T-helper 2 cell (primary cell): ENCODE measurements at regions not wholly inside any gene's neighbourhood (a gene's known extent, or its start where the extent isn't known, plus 50 kb on each side); places are given as distances from the start of the nearest gene placed in this dataset.

Experiments
- DNase-seq, 5 experiments: peaks; one replicate each; pipeline versions ENCODE4 v3.0.0 to v3.0.0-alpha.2; 2012 to 2022

DNA sequence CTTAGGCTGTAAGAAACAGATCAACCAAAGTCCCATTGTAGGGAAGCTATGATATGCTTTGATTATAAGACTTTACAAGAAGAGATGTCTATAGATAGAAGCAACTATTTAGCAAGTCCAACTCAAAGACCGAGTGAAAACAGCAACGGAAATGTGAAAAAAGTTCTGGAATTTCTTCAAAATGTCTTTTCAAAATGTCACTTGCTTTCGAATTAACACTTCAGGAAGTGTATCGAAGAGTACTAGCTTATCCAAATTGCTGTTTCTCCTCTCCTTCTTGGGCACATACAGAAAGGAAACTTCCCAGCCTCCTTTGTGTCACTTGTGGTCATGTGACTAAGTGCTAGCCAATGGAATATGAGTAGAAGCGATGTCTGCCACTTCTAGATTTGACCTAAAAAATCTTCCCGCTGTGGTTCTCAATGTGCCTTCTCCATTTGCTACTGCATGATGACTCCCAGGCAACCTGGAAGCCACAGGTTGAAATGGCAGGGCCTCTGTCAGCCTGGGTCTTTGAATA is 89.9 kb downstream of the TSEN15 start:
- no peak for DNase-seq

DNA sequence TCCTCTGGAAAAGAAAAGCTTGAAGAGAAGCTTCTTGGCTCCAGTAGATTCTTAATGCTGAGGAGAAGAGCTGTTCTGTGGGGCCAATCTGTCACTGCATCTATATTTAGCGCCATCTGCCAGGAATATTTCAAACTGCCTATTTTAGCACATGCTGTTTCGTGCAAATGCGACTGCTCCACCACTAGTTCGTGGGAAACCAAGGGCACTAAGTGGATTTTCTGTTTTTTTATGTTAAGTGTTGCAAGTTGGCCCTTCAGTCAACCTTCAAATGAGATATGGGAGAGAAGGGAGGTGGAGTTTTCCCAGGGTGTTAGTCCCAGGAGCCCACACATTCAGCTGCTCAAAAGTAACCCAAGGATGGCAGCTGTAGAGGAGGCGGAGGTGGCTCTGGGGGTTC is 91.9 kb downstream of the TSEN15 start:
- no peak for DNase-seq

DNA sequence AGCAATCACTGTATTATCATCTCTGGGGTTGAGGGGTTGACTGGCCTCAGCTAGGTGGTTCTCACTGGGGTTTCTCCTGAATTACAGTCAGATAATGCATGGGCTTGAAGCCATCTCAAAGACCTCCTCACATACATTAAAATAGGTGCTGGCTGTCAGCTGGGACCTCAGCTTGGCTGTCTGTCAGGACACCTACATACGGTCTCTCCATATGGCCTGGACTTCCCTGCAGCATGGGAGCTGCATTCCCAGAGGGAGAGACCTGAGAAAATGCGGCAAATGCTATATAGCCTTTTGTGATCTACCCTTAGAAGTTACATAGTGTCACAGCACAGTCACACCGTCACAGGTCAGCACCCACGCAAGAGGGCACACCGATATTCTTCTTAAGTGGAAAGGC is 93.6 kb downstream of the TSEN15 start:
- DNase-seq: no peak

DNA sequence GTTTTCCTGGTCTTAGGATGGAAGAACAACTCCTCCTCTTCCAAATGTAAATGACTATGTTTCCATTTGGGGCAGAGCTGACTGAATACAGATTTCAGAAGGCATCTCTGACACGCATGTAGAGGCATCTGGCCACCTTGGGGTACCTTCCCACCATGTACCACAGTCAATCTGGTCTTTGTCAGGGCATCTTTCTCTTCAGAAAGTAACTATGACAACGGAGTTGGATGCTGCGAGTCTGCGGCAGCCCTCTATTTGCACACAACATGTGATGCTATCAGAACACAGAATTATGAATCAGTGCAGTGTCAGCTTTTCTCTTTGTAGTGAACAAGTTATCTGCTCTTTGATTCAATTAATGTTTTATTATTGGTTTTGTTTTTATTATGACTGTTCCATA is 94.7 kb downstream of the TSEN15 start:
- DNase-seq: no peak

DNA sequence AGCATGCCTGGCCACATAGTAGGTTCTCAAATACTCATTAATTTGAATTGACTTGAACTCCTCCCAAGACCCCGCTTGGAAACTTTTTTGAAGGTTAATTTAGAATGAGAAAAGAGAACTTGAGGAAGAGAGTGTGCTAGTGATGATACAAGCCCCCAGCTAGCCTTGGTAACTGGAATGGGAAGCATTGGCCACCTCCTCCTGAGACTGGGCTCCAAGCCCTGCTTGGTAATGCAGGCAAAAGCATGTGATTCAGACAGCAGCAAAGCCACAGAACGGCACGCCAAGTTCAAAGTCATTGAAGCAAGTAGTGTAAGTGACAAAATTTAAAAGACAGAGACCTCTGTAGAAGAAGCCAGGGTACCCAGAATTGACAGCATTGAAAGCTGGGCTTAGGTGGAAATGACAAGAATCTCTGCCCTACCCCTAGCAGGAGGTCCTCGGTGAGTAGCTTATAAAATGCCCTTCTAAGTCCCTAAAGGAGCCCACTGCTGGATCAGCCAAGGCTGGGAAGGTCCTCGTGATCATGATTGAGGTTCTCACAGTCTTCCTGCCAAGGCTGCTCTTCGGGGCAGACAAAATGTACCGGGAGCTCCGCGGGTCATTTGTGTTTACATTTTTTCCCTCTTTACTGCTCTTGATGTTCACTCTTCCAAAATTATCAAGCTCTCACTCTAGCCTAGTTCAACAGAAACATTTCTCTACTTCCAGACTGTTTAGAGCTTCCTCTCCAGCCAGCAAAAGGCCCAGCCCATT is 99.4 kb downstream of the TSEN15 start:
- no peak for DNase-seq

DNA sequence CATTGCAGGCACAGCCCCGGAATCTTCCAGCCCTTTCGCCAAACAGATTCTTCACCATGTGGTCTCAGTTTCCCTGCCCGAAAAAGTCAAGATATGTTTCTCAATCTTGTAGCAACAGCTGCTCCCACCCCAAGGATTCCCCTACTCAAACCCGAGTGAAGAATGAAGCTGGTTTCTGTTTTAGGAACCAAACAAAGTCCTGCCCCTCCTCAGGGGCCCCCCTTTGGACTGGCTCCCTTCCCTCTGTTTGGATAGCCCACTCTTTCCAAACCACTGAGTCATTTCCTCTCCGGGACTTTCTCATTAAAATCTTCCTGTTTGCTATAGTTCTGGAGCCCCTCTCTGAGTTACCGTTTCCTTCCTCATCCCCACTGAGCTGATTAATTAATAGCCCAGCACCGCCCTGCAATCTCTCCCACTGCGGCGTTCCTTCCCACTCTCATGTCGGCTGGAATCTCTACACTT is 100.9 kb downstream of the TSEN15 start:
- no peak for DNase-seq

DNA sequence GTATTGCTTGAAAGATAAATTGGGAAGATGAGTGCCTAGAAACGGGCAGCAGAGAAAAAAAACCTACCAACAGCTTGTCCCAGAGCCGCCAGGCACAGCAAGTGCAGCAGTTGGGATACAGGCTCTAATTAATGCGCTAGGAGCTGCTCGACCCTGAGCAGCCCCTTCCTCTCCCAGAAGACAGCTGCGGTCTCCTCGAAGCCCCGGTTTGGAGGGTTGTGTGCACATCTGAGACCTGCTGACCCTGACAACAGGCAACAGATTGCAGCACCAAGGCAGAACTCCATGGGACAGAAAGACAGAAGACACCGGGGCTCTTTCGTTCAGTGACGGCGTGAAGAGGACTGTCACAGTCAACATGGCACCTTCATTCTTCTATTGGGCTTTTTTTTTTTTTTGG is 101.4 kb downstream of the TSEN15 start:
- no peak for DNase-seq

DNA sequence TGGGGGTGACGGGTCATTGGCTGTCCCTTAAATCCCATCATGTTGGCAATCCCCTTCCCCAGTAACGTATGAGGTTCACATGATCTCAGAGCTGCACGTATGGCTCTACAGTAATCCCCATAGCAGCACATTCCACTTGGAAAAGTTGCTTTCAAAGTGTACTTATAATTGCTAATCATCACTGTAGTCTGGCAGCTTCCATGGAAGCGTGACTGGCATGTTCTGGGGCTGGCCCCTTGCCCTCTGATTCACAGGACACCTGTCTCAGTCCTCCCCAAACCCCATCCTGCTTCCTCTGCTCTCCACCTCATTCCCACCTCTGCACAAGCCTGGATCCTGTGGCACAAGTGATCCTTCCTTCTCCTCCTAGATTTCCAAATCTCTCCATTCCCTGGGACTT is 102.2 kb downstream of the TSEN15 start:
- no peak for DNase-seq

DNA sequence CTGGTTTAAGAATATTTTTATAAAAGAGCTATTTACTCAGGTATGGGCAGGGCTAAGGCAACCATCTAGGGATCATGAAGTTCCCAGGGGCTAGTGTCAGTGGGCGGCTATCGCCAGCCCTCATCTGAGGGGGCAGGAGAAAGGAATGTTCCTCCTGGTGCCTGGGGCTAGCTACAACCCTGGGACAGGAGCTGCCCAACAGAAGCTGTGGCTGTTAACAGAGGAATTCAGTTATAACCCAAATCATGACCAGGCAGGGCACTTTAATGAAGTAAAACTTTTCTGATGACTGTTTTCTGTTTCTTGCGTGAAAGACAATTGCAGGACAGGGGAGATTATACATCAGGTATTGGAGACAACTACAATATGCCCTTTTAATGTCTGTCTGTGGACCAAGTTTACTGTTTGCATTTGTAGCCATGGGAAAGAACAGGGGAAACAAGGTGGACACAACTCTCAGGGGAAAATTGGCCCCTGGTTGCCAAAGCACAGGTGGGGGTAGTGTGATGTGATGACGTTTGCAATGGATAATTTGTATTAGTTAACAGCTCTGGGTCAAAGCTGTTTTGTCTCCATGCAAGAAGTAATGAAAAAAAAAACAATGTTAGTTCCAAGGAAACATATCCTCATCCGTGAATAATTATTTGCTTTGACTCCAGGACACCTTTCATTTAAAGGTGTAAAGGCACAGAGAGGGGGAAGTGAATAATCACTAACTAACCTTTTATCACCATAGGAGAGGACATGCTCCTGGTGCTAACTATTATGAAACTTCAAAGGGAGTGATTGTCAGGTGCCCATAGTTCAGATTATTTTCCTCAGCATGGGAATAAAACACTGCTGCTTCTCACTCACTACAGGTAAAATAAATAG is 105.2 kb downstream of the TSEN15 start:
- no peak for DNase-seq

DNA sequence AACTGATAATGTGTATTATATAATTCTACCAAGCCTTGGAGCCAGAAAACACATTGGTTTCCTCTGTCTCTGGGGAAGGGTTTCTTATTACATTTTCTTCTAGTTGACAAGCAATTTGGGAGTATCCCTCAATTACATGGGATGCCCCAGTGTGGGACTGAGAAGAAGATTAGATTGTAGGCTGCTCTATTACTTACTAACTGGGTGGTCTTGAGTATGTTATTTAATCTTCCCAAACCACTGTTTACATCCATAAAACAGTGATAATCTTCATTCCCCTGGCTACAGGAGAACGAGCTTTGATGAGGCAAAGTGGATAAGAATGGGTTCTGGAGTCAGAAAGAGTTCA is 105.8 kb downstream of the TSEN15 start:
- DNase-seq: no peak

DNA sequence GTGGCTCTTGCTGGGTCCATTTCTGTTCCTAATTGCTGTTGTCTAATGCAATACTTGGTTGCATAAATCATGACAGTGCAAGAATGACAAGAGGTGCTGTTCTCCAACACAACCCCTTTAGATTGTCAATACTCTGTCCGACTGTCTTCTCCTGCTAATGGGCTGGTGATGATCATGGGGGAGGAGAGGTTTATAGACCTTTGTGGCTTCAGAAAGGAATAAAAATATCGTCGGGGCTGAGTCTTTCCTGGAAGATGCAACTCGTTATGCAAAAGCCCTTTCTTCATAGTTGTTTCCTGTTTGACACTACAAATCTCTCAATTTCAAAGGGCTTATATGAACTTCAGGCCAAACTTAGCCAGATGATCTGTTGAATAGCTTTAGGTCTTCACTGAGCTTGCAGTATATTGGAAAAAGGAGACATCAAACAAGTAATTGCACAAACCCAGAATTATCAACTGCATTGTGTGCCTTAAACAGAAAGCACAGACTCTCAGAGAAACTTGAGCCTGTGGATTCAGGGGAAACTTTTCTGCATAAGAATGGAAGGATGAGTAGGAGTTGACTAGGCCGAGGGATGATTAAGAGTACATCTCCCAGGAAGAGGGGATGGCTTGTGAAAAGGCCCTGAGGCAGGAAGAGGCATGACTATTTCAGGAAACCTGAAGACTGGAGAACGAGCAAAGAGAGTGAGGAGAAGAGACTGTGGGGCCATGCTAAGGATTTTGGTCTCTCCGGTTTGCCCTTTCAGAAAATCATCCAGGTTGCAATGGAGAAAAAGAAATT is 107.6 kb downstream of the TSEN15 start:
- DNase-seq: peak in 1 of 5 experiments; percentile 30

DNA sequence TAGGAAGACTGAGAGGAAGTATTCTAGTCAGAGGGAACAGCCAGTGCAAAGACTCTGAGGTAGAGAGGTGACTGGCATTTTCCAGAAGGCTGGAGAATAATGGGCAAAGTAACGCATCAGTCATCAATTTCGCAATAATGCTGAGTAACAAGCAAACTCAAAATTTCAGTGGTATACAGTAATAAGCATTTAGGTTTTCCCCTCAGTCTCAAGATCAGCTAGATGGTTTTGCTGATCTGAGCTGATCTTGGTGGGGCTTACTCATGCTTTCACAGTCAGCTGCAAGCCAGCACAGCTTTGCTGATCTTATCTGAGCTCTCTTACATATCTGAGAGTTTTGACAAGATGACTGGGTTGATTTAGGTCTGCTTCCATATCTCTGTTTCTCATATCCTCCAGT is 108.7 kb downstream of the TSEN15 start:
- DNase-seq: peak in 2 of 5 experiments; percentile 35 to 99

DNA sequence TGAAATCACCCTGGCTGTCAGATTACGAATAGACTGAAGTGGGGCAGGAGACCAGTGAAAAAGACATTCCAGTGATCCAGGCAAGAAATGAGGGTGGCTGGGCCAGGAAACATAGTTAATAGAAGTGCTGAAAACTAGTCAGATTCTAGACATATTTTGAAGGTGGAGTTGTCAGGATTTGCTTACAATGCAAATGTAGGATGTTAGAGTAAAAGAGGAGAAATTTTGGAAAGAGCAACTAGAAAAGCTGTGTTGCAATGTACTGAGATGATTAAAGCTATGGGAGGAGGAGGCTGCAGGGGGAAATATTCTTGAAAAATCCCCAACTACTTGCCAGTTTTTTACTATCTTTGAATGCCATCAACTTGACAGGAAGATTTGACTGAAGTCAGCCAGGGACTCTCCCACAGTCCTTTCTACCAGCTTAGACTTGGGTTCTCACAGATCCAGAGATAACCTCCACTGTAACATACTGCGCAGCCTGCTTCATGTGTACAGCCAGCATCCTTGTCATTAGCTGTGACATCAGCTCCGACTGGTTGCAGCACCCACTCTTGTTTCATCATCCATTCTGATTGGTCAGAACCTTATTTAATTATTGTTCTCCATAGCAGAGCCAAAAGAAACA is 109.7 kb downstream of the TSEN15 start:
- DNase-seq: peak in 2 of 5 experiments; percentile 37 to 95

DNA sequence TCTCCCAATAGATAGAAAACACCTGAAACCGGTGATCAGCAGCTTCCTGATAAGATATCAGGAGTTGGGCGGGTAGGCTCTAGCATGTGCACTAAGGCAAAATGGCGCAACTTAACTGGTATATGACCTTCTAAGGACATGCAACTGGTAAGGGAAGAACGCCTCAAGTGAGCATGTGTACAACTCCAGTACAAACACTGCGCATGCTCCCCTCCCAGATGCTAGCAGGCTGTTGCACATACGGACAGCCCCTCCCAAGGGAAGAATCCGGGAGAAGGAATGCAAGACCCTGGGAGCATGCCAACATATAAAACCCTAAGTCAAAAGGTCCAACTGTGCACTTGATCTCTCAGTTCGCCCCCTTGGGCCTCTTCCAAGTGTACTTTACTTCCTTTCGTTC is 110.8 kb downstream of the TSEN15 start:
- DNase-seq: no peak

DNA sequence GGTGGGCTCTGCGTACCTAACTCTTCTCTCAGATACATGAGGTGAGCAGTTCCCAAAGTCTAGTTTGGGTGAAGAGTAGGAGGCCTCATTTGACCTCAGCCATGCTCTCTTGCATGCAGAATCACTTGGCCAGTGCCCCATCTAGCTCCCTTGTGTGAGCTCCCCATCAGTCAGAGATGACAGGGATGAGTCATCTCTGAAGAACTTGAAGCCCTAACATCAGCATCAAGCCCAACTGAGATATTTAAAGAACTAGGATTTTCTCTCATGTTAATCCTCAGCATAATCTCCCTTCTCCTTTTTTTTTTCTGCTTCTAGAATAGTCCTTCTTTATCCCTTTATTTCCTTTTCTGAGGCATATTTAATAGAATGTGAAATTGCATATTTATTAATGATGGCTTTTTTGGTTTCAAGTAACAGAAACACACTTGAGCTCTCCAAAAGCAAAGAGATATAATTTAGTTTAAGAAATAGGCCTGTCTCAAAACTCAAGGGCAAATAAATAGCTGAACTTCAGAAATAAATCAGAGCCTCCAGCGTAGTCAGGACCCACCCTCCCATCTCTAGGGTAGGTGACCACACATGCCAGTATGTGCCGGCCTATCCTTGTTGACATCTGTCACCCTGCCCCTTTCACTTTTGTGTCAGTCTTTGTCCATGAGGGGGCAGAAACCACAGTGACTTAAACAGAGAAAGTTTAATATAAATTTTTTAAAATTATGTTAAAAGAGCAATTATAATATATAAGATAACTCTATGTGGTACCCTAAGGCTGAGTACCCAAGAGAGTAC is 112.3 kb downstream of the TSEN15 start:
- peak in 1 of 5 experiments; percentile 87 for DNase-seq

DNA sequence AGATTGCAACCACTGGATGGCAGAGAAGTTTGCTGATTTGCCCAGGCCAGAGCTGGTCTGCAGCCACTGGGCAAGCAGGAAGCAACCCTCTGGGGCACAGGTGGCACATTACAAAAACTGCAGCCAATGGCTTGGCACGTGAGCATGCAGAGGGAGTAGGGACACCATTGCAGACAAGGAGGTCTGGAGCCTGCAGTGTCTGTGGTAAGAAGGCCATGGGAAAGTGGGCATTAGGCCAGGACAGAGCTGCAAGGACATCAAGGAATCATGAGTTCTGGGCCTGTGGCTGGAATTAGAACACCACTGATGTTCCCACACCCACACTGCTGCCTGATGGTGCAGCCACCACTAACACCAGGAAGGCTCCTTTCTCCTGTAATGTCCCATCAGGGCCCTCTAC is 113.0 kb downstream of the TSEN15 start:
- no peak for DNase-seq

DNA sequence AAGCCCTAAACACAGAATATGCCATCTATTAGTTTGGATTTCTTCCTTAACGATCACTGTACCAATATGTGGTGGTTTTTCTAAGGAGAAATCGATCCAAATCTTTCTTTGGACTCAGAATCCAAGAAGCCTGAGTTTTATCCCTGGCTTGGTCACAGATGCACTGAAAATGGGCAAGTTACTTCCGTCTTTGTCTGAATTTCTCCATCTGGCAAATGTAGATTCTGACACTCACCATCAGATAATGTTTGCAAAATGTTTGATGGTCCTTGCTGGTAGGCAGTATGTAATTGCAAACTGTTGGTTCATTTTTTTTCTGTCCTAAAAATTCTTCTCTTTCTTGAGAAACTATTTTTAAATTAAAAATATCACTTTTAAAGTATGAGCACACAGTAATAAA is 115.0 kb downstream of the TSEN15 start:
- no peak for DNase-seq

DNA sequence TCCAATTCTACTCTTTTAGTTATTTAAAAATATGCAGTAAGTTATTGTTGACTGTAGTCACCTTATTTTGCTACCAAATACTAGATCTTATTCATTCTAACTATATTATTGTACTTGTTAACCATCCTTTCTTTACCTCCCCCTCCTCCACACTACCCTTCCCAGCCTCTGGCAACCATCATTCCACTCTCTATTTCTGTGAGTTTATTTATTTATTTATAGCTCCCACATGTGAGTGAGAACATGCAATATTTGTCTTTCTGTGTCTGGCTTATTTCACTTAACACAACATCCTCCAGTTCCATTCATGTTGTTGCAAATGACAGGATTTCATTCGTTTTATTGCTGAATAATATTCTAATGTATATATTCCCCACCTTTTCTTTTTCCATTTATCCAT is 115.8 kb downstream of the TSEN15 start:
- DNase-seq: no peak

DNA sequence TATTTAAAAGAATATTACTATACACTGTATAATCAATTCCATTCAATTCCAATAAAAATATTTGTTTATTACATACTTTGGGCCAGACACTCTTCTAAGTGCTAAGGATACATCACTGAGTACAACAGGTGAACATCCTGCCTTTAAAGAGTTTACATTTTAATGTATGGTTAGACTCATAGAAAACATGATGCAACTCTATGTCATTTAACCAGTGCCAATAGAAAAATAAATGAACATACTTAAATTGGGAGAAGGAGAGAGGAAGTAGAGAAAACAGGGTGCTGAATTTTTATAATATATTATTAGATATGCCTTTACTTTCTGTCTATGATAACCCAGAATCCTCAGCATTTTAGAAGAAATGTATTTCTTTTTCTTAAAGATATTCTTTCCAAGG is 119.2 kb downstream of the TSEN15 start:
- no peak for DNase-seq

DNA sequence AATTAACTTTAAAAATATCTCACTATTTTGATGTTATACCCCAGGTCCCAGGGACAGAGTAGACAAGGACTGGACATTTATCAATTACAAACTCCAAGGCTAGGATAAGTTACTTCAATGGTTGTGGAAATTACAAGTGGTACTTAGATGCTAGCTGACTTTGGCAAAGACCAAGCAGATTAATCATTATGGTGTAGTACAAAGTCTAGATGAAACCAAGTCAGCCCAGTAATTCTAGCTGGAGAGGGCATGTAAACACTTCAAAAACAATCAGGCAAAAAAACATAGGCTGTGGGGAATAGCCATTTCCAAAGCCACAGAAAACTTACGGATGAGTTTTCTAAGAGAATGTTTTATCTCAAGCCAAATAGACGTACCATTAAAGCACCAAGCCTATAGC is 124.5 kb downstream of the TSEN15 start:
- no peak for DNase-seq

DNA sequence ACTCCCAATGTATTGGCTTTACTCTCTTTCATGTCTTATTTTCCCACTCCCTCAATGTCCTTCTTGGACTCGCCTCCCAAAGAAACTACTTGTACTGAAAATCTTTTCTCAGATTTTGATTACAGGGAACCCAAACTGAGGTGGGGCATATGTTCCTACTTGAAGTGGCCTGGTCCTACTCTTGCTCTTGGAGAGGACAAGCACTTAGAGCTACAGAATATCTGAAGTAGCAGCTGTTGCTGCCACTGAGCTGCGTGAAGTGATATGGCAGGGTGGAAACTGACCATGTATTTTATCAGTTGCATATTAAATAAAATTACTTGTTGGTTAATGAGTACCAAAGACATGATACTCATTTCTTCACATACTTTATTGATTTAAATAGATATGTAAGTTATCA is 129.5 kb downstream of the TSEN15 start:
- no peak for DNase-seq

DNA sequence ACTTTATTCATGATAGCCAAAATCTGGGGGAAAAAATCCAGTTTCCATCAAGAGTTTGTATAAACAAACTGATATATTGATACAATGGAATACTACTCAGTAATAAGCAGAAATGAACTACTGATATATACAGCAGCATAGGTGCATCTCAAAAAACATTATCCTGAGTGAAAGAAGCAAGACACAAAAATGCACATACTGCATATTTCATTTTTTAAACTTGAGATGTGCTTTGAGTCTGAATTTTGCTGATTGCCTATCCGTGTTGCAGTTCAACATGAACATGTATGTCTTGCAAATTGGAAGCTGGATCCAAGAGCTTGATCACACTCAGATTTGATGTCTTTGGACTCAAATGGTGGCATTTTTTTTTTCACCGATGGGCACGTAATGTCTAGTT is 132.4 kb downstream of the TSEN15 start:
- DNase-seq: no peak
